ENCODE measurements at regions not wholly inside any gene's neighbourhood (a gene's known extent, or its start where the extent isn't known, plus 50 kb on each side); places are given as distances from the start of the nearest gene placed in this dataset.

DNA sequence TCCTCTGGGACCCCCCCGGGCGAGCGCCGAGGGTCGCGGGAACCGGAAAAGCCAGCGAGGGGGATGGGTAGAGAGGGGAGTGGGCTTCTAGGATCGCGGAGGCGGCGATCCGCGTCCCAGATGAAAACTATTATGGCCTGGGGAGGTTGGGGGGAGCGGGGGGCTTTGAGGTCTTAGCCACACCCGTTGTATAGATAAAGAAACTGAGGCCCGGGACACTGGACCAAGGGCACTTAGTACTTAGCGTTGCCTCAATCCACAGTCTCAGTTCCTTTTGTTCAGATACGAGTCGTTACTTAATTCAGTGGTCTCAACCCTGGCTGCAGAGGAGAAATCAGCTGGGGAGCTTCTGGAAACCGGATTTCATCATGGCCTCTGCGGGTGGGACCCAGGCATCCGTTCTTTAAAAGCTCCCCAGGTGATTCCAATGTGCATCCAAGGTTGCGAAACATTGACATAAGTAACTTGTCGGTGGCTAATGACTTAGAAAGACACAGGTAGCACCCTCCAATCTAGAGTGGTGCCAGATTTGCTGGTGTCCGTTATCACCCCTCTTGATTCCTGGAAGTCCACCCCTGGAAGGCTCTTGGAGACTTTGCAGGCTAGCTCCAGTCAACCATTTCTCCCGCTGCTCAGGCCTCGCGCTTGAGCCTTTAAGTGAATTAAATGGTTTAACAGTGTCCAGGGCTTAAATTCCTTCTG is 90.7 kb downstream of the GEMIN8 start:
- no peak overlapping the region for H3K4me2 ChIP-seq (ENCODE audit: low read length)
- no peaks in the 10 kb centered on the region for H3K9me2 ChIP-seq (ENCODE audit: insufficient read depth, low read length)
- no peak overlapping the region for H3K27ac ChIP-seq (ENCODE audit: low read length)
- no peaks in the 10 kb centered on the region for H3K36me3 ChIP-seq (ENCODE audit: insufficient read depth, low read length)
- peaks cover 5% of the 10 kb centered on the region for H3K79me2 ChIP-seq (replicated peaks; ENCODE audit: insufficient read depth, low read length)
- peak overlapping the region; percentile 8 for H2AFZ ChIP-seq (ENCODE audit: low read depth, low read length)
- H3F3A ChIP-seq (ENCODE audit: insufficient read depth, low read length, poor library complexity, severe bottlenecking), result no peaks in the 10 kb centered on the region
- H3K4me3 ChIP-seq (ENCODE audit: low read length), result peak overlapping the region; percentile 74
- H4K20me1 ChIP-seq (ENCODE audit: insufficient read depth), result no peaks in the 10 kb centered on the region
- no peaks in the 10 kb centered on the region for H3K9me3 ChIP-seq (ENCODE audit: low read length)
- H3K9ac ChIP-seq (ENCODE audit: low read length), result peak overlapping the region; percentile 70
- TF ChIP-seq RAD21 (conservative IDR thresholded peaks at IDR 0.05), result no peak
- TF ChIP-seq, protein P1, sequence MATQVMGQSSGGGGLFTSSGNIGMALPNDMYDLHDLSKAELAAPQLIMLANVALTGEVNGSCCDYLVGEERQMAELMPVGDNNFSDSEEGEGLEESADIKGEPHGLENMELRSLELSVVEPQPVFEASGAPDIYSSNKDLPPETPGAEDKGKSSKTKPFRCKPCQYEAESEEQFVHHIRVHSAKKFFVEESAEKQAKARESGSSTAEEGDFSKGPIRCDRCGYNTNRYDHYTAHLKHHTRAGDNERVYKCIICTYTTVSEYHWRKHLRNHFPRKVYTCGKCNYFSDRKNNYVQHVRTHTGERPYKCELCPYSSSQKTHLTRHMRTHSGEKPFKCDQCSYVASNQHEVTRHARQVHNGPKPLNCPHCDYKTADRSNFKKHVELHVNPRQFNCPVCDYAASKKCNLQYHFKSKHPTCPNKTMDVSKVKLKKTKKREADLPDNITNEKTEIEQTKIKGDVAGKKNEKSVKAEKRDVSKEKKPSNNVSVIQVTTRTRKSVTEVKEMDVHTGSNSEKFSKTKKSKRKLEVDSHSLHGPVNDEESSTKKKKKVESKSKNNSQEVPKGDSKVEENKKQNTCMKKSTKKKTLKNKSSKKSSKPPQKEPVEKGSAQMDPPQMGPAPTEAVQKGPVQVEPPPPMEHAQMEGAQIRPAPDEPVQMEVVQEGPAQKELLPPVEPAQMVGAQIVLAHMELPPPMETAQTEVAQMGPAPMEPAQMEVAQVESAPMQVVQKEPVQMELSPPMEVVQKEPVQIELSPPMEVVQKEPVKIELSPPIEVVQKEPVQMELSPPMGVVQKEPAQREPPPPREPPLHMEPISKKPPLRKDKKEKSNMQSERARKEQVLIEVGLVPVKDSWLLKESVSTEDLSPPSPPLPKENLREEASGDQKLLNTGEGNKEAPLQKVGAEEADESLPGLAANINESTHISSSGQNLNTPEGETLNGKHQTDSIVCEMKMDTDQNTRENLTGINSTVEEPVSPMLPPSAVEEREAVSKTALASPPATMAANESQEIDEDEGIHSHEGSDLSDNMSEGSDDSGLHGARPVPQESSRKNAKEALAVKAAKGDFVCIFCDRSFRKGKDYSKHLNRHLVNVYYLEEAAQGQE (IDR thresholded peaks at IDR 0.05; ENCODE audit: borderline replicate concordance), result no peak
- TF ChIP-seq TAF1 (IDR thresholded peaks at IDR 0.05; ENCODE audit: low read depth), result no peak
- no peak for TF ChIP-seq EP300 (conservative IDR thresholded peaks at IDR 0.05; ENCODE audit: poor library complexity, severe bottlenecking)
- TF ChIP-seq POLR2AphosphoS5 (IDR thresholded peaks at IDR 0.05), result no peak
- no peaks in the 10 kb centered on the region for H3K27me3 ChIP-seq (ENCODE audit: insufficient read depth, low read depth, low read length)

DNA sequence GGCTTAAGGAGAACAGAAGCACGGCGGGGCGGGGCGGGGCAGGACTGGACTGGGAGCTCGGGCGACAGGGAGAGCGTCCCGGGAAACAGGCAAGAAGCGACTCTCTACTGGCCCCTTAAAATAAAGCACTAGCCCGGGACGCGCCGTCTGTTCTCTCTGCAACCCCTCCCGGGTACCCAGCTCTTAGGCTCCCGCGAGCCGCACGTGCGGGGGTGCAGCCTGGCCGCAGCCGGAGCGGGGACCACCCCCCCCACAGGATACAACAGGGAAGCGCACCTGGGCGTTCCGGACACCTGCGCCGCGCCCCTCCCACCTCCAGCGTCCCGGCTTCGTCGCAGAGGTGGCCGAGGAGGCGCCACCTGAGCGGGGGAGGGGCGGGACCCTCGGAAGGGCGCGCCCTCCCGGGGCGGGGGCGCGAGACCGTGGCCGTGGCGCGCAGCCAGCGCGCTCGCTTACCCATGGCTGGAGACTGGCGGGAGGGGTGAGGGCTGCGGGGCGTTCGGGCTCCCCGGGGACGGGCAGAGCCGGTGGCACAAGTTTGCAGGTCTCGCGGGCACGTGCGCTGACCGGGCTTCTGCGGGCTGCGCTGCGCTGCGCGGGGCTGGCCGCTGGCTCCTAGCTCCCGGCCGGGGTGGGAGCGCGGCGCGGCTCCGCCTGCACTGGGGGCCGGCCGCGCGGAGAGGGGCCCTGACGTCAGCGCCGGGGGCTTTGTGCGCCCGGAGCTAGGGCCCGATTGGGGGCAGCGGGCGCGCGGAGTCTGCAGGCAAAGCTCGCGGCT is 91.5 kb downstream of the GEMIN8 start:
- peaks cover 5% of the 10 kb centered on the region for H3K79me2 ChIP-seq (replicated peaks; ENCODE audit: insufficient read depth, low read length)
- H3K36me3 ChIP-seq (ENCODE audit: insufficient read depth, low read length), result no peaks in the 10 kb centered on the region
- H4K20me1 ChIP-seq (ENCODE audit: insufficient read depth), result no peaks in the 10 kb centered on the region
- no peaks in the 10 kb centered on the region for H3K27me3 ChIP-seq (ENCODE audit: insufficient read depth, low read depth, low read length)
- peak overlapping the region; percentile 14 for H2AFZ ChIP-seq (ENCODE audit: low read depth, low read length)
- TF ChIP-seq TAF1 (IDR thresholded peaks at IDR 0.05; ENCODE audit: low read depth) (no peak), MXI1 (conservative IDR thresholded peaks at IDR 0.05; ENCODE audit: poor library complexity, severe bottlenecking) (peak; percentile 74)
- no peaks in the 10 kb centered on the region for H3F3A ChIP-seq (ENCODE audit: insufficient read depth, low read length, poor library complexity, severe bottlenecking)
- no peak overlapping the region for H3K4me2 ChIP-seq (ENCODE audit: low read length)
- H3K4me3 ChIP-seq (ENCODE audit: low read length), result peak overlapping the region; percentile 74
- no peaks in the 10 kb centered on the region for H3K9me3 ChIP-seq (ENCODE audit: low read length)
- H3K9me2 ChIP-seq (ENCODE audit: insufficient read depth, low read length), result no peaks in the 10 kb centered on the region
- H3K9ac ChIP-seq (ENCODE audit: low read length), result peak overlapping the region; percentile 70
- peak overlapping the region; percentile 55 for H3K27ac ChIP-seq (ENCODE audit: low read length)

DNA sequence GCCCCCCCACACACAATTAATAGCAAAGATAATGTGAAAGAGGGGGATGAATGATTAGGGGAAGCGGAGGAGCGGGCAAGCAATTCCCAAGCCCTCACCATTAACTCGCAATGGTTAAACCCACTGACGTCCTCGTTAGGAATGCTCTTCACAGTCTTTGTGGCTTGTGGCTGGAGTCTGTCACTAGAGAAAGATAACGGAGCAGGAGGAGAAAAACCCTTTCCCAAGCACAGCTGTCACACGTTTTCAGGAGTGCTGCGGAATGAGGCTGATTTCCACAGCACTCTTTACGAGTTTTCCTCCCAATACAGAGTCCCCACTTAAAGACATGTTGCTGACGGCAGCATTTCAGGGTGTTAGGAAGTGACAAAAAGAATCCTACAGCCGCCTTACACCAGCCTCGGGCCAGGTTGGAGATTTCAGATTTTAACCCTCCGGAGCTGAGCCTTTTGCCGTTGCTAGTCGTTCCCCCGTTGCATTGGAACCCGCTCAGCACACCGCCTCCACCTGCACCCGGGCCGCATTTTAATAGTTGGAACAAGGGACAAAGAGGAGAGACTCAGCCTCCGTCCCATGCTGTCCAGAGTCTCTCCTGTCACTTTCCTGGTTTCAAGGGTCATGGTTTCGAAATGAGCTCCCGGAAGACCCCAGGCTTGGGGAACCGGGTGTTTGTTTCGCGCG is 92.2 kb downstream of the GEMIN8 start:
- H2AFZ ChIP-seq (ENCODE audit: low read depth, low read length), result peak overlapping the region; percentile 14
- peak overlapping the region; percentile 44 for H3K4me2 ChIP-seq (ENCODE audit: low read length)
- H3K27me3 ChIP-seq (ENCODE audit: insufficient read depth, low read depth, low read length), result no peaks in the 10 kb centered on the region
- peak overlapping the region; percentile 55 for H3K27ac ChIP-seq (ENCODE audit: low read length)
- H3F3A ChIP-seq (ENCODE audit: insufficient read depth, low read length, poor library complexity, severe bottlenecking), result no peaks in the 10 kb centered on the region
- TF ChIP-seq TAF1 (IDR thresholded peaks at IDR 0.05; ENCODE audit: low read depth) (no peak), MXI1 (conservative IDR thresholded peaks at IDR 0.05; ENCODE audit: poor library complexity, severe bottlenecking) (no peak), SMC3 (conservative IDR thresholded peaks at IDR 0.05; ENCODE audit: poor library complexity) (peak; percentile 14), EZH2 (IDR thresholded peaks at IDR 0.05; ENCODE audit: borderline replicate concordance, insufficient read depth, low read length, poor library complexity, severe bottlenecking) (no peak), POLR2AphosphoS5 (IDR thresholded peaks at IDR 0.05) (peak; percentile 20), RAD21 (conservative IDR thresholded peaks at IDR 0.05) (no peak), EP300 (conservative IDR thresholded peaks at IDR 0.05; ENCODE audit: poor library complexity, severe bottlenecking) (no peak)
- TF ChIP-seq, protein P1 (IDR thresholded peaks at IDR 0.05; ENCODE audit: borderline replicate concordance), result peak; percentile 78
- TF ChIP-seq, protein P2, sequence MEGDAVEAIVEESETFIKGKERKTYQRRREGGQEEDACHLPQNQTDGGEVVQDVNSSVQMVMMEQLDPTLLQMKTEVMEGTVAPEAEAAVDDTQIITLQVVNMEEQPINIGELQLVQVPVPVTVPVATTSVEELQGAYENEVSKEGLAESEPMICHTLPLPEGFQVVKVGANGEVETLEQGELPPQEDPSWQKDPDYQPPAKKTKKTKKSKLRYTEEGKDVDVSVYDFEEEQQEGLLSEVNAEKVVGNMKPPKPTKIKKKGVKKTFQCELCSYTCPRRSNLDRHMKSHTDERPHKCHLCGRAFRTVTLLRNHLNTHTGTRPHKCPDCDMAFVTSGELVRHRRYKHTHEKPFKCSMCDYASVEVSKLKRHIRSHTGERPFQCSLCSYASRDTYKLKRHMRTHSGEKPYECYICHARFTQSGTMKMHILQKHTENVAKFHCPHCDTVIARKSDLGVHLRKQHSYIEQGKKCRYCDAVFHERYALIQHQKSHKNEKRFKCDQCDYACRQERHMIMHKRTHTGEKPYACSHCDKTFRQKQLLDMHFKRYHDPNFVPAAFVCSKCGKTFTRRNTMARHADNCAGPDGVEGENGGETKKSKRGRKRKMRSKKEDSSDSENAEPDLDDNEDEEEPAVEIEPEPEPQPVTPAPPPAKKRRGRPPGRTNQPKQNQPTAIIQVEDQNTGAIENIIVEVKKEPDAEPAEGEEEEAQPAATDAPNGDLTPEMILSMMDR (IDR thresholded peaks at IDR 0.05; ENCODE audit: poor library complexity, severe bottlenecking), result no peak
- H3K36me3 ChIP-seq (ENCODE audit: insufficient read depth, low read length), result no peaks in the 10 kb centered on the region
- no peaks in the 10 kb centered on the region for H4K20me1 ChIP-seq (ENCODE audit: insufficient read depth)
- no peaks in the 10 kb centered on the region for H3K9me2 ChIP-seq (ENCODE audit: insufficient read depth, low read length)
- H3K9ac ChIP-seq (ENCODE audit: low read length), result peak overlapping the region; percentile 70
- no peaks in the 10 kb centered on the region for H3K9me3 ChIP-seq (ENCODE audit: low read length)
- H3K4me3 ChIP-seq (ENCODE audit: low read length), result peak overlapping the region; percentile 74
- peaks cover 5% of the 10 kb centered on the region for H3K79me2 ChIP-seq (replicated peaks; ENCODE audit: insufficient read depth, low read length)

Data from neural cell (in vitro differentiated cells).